ENCODE measurements at regions not wholly inside any gene's neighbourhood (a gene's known extent, or its start where the extent isn't known, plus 50 kb on each side); places are given as distances from the start of the nearest gene placed in this dataset.

- TF ChIP-seq POLR2A (IDR thresholded peaks at IDR 0.05; ENCODE audit: extremely low read depth, insufficient read length), result no peak
- TF ChIP-seq MAX (IDR thresholded peaks at IDR 0.05; ENCODE audit: low read depth, low read length), result no peak
- TF ChIP-seq MYC (IDR thresholded peaks at IDR 0.05; ENCODE audit: low read depth, low read length), result no peak
- no peak for TF ChIP-seq CTCF (IDR thresholded peaks at IDR 0.05; ENCODE audit: low read depth, low read length)
Observed at GRCh38 chr1:66437136-66437401, 96.9 kb upstream of the SGIP1 start.

All from NB4 (cell line).